Muscle layer of duodenum (tissue), 2 donors: ENCODE measurements at regions not wholly inside any gene's neighbourhood (a gene's known extent, or its start where the extent isn't known, plus 50 kb on each side); places are given as distances from the start of the nearest gene placed in this dataset.

ENCODE experiments used
- H3K27ac ChIP-seq: one replicate; pipeline ENCODE4 v1.7.0; 2013; ENCODE audit warnings: mild to moderate bottlenecking, low read length
- H3K27me3 ChIP-seq: one replicate; pipeline ENCODE4 v1.7.0; 2013; ENCODE audit warnings: low read depth, mild to moderate bottlenecking, control low read depth, low read length
- H3K36me3 ChIP-seq, 2 donors: one replicate each; pipeline ENCODE4 v1.7.0; 2013; ENCODE audit warnings: low read length in 2 of 2, control low read depth in 1 of 2, mild to moderate bottlenecking in 1 of 2; ENCODE audit not compliant: insufficient read depth in 2 of 2, control insufficient read depth in 1 of 2
- H3K4me1 ChIP-seq, 2 donors: one replicate each; pipeline ENCODE4 v1.7.0; 2013; ENCODE audit warnings: low read length in 2 of 2, mild to moderate bottlenecking in 2 of 2, control low read depth in 1 of 2, moderate library complexity in 1 of 2; ENCODE audit not compliant: insufficient read depth in 2 of 2, control insufficient read depth in 1 of 2
- H3K4me3 ChIP-seq, 2 donors: one replicate each; pipeline ENCODE4 v1.7.0; 2013; ENCODE audit warnings: low read length in 2 of 2, low read depth in 1 of 2, mild to moderate bottlenecking in 1 of 2
- H3K9me3 ChIP-seq, 2 donors: one replicate each; pipeline ENCODE4 v1.7.0; 2013; ENCODE audit warnings: low read length in 2 of 2, control low read depth in 1 of 2, mild to moderate bottlenecking in 1 of 2; ENCODE audit not compliant: control insufficient read depth in 1 of 2
- donor health status: healthy.

GRCh38 chr11:31871310-31872075 is 60.4 kb upstream of the PAX6 start:
- Histone ChIP-seq H3K9me3 (peaks cover 0 to 5% of the 10 kb centered on the region in 2 donors), H3K27me3 (peaks cover 5% of the 10 kb centered on the region), H3K4me3 (no peak overlapping the region), H3K4me1 (no peaks in the 10 kb centered on the region), H3K27ac (no peak overlapping the region), H3K36me3 (no peaks in the 10 kb centered on the region)

GRCh38 chr11:31870609-31871309 is 59.6 kb upstream of the PAX6 start:
- H3K4me3 ChIP-seq: no peak overlapping the region
- H3K27me3 ChIP-seq: peaks cover 5% of the 10 kb centered on the region

GRCh38 chr11:31869986-31870385 is 58.9 kb upstream of the PAX6 start:
- Histone ChIP-seq H3K4me1 (no peaks in the 10 kb centered on the region), H3K27me3 (peaks cover 5% of the 10 kb centered on the region), H3K9me3 (peaks cover 0 to 5% of the 10 kb centered on the region in 2 donors), H3K36me3 (no peaks in the 10 kb centered on the region), H3K27ac (no peak overlapping the region), H3K4me3 (no peak overlapping the region)

More at GRCh38 chr11:31870609-31871309, 59.6 kb upstream of the PAX6 start:
- peaks cover 0 to 5% of the 10 kb centered on the region in 2 donors for H3K9me3 ChIP-seq
- no peak overlapping the region for H3K27ac ChIP-seq
- no peaks in the 10 kb centered on the region for H3K4me1 ChIP-seq
- H3K36me3 ChIP-seq: no peaks in the 10 kb centered on the region

- Histone ChIP-seq H3K9me3 (peaks cover 0 to 5% of the 10 kb centered on the region in 2 donors), H3K27me3 (no peaks in the 10 kb centered on the region), H3K4me1 (no peaks in the 10 kb centered on the region), H3K36me3 (no peaks in the 10 kb centered on the region), H3K27ac (no peak overlapping the region), H3K4me3 (no peak overlapping the region)
Measured at GRCh38 chr11:31865606-31866300, 54.6 kb upstream of the PAX6 start.

GRCh38 chr11:31863170-31863832 is 52.2 kb upstream of the PAX6 start:
- Histone ChIP-seq H3K27me3 (no peaks in the 10 kb centered on the region), H3K9me3 (peaks cover 0 to 5% of the 10 kb centered on the region in 2 donors), H3K27ac (no peak overlapping the region), H3K4me3 (no peak overlapping the region), H3K36me3 (no peaks in the 10 kb centered on the region), H3K4me1 (no peaks in the 10 kb centered on the region)

- Histone ChIP-seq H3K4me1 (no peaks in the 10 kb centered on the region), H3K9me3 (no peaks in the 10 kb centered on the region), H3K36me3 (no peaks in the 10 kb centered on the region), H3K27me3 (no peaks in the 10 kb centered on the region), H3K4me3 (no peak overlapping the region), H3K27ac (no peak overlapping the region)
Measured at GRCh38 chr11:31861011-31861410, 49.9 kb upstream of the PAX6 start.
